ENCODE measurements at regions not wholly inside any gene's neighbourhood (a gene's known extent, or its start where the extent isn't known, plus 50 kb on each side); places are given as distances from the start of the nearest gene placed in this dataset.

DNA sequence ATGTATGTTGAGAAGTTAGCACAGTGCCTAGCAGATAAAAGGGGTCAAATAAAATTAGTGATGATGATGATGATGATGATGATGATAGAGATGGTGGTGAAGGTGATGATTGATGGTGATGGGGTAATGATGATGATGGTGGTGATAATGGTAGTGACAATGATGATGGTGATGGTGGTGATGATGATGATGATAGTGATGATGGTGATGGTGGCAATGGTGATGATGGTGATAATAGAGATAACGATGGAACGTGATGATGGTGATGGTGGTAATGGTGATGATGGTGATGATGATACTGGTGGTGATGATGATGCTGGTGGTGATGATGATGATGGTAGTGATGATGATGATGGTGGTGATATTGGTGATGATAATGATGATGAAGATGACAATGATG is 223.7 kb downstream of the FOXL1 start:
- TF ChIP-seq POLR2A (IDR thresholded peaks at IDR 0.05; ENCODE audit: low read length) (no peak), GATA1 (IDR thresholded peaks at IDR 0.05; ENCODE audit: low read depth, low read length) (no peak)

Measured in erythroblast (primary cell).